Superior temporal gyrus (tissue), 1 donor: ENCODE measurements at regions not wholly inside any gene's neighbourhood (a gene's known extent, or its start where the extent isn't known, plus 50 kb on each side); places are given as distances from the start of the nearest gene placed in this dataset.
"Not testable (repeated sequence)": the region's sequence is repeated elsewhere in the genome, so short reads cannot be mapped to it uniquely, and the experiment has no call there.

Experiments used
- DNase-seq: peaks from one replicate; pipeline ENCODE4 v3.0.0-alpha.2; 2016; ENCODE audit errors: extremely low spot score

DNA sequence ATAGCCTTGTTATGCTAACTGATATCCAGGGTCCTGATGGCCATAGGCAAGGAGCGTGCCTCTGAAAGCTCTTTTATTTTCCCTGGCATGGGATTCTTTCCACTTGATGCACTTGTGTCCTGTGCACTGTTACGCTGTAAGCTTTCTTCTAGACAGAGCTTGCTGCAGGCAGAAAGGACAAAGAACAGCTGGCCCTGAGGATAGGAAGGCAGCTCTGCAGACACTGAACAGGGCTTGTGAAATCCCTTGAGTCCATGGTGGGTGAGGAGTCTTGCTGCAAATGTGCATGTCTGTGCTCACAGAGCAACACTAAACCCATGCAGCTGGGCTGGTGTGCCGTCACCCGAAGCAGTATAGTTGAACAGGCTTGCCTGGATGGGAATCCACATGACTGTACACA lies 126.6 kb downstream of the AKAP11 start:
- DNase-seq, result no peak

DNA sequence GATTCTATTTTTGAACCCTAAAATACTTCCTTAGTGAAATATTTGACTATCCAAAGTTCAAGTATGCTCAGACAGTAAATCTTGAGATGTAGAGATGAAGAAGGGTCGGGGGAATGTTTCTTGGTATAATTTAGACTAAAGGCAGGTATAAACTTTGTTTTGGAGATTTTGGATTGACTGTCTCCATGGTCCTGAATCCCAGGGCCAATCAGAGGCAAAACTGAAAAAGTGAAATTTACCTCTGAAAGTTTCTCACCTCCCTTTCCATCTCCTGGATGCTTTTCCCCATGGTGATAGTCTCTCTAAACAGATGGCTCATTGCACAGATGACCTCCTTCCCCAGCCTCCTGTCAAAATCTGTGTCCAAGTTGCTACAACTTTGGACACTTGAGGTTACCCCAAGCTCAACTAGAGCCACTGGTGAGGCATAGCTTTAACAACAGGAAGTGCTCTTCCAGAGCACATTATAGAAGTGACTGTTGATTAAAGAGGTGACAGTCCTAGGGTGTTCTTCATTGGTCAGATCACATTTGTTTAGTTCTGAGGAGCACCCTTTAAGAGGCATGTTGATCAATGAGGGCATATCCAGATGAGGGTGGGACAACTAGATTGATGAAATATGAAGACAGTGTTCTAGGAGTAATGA lies 128.4 kb downstream of the AKAP11 start:
- no peak for DNase-seq

DNA sequence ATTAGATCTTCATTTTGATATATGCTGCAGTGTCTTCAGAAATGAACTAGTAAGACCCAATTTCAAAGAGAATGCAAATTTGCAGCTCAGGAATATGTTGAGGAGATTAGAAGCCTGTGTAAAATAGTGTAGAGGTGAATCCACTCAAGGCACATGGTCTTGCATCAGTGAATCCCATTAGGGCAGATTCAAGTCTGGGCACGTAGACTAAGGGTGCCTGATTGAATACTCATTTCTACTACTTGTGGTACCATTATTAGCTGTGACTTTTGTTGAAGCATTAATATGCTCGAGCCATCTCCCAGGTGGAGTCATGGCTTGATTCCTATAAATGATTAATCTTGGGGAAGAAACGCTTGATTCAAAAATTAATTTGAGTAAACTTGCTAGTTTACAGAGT lies 129.4 kb downstream of the AKAP11 start:
- DNase-seq, result no peak

DNA sequence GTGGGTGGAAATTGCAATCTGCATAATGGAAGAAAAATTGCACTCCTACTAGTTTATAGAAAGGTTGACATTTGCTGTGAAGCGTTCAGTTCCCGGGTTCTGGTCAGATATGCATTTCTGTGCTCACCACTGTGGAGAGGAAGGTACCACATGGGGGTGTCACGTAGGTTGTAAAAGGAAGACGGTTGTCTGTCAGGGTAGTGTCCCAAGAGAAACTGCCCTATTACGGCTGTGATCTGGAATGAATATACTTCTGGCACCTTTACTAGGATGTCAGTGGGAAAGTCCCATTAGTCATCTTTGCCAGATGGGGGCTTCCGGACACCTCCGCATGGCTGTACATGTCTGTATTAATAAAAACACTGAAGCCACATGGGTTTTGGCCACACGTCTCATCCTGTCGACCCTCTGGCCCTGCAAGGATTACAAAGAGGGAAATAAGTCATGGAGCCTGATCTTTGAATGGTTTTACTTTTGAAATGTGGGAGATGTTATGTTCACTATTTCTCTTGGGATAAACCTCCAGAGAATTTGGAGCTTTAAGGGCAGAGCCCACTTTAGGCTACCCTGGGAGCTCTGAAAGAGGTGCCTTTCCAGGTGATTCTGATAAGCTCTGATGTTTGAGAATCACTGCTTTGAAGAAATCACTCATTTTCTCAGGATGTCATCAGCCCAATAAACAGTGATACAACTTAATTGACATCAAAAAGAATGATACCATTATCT lies 133.9 kb downstream of the AKAP11 start:
- no peak for DNase-seq

DNA sequence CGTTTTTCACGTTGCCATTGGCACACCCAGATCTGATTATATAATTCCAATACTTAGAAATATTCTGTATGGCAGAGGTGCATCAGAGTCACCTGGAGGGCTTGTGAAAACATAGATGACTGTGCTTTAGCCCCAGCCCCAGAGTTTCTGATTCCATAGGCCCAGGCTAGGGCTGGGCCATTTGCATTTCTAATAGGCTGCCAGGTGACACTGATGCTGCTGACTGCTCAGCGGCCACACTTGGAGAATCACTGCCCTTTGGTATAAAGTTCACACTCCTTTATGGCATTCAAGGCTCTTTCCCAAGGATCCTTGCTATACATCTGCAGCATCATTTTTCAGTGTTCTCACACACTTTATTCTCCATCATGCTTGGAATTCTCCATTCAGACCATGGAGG lies 137.1 kb downstream of the AKAP11 start:
- no peak for DNase-seq

DNA sequence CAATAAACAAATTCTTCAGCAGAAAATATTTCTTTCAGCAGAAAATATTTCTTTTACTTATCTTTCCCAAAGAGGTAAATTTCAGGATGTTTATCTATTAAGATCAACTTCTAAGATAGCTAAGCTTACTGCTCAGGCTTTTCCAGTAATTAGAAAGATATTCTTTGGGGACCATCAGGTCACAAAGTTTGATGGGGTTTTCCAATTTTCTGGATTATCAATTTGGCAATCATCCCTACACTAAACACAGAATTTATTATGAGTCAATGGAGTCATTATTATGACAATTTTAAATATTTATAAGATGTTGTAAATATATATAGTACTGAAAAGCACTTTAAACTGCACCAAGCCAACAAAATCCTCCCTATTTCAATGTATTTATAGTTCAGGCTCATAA lies 137.6 kb downstream of the AKAP11 start:
- no peak for DNase-seq

DNA sequence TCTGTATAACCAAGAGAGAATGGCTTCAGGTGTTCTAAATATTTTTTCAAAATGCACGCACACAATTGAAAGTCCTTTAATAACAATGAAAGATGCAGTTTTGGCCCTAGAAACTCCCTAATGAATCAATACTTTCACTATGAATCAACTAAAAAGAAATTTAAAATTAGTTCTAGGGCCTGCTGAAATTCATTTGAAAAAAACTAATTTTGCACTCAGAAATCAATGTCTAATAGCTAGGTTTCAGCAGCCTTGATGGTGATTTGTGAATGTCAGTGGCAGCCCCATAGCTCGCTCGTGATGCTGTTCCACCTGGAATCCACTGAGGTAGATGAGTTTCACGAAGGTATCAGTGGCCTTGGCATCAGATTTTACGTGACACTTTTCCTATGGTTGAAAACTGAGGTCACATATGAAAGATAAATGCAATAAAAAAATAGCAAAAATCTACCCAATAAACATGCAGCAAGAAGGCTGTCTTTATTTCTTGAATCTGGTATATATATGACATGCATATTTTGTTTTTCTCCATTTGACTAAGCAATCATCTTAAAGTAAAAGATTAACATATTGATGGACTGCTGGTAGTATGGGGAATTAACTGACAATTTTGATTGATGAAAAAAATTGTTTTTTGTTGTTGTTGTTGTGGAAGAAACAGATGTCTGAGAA lies 141.0 kb downstream of the AKAP11 start:
- DNase-seq, result no peak

DNA sequence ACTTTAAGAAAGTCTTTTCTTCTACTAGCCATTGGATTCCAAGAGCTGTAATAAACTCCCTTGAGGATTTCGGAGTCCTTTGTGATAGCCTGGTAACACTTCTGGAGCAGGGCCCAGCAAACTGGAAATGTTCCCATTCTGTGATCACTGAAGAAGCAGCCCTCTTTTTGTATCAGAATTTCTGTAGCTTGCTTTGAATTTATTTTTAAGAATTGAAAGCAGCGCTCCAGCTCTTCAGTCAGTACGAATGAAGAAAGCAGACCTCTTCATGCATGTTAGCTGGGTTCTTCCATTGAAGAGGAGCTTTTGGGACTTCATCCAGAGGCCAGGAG lies 141.5 kb downstream of the AKAP11 start:
- no peak for DNase-seq

DNA sequence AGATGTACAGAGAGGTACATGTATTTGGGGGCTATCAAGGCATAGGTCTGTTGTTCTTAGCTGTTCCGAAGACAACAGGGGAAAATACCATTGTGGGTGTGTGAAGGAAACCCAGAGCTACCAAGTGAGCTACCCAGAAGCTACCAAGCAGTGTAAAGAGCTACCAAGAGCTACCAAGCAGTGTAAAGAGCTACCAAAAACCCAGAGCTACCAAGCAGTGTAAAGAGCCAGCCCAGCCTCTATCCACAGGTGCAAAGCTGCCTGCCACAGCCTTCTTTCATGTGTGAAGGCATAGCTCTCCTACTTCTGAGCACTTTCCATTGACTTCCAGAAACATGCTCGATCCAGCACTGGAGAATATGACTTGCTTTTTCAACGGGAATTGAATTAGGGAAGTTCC lies 145.7 kb downstream of the AKAP11 start:
- DNase-seq, result no peak

DNA sequence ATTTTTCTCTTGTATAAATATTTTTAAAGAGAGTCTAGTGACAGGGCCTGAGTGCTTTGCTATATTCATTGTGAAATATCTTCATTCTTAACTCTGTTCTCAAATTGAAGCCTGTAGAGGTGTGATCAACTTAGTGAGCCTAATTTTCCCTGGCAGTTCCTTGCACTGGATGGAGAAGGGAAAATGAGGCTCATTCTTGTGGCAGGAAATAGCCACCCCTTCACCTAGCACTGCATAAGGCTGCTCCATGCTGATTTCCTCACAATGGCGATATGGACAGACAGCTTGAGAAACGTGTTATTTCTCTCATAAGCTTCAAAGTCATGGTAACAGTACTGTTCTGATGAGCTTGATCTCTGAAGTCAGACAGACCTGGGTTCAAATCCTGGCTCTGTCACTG lies 146.2 kb downstream of the AKAP11 start:
- no peak for DNase-seq

DNA sequence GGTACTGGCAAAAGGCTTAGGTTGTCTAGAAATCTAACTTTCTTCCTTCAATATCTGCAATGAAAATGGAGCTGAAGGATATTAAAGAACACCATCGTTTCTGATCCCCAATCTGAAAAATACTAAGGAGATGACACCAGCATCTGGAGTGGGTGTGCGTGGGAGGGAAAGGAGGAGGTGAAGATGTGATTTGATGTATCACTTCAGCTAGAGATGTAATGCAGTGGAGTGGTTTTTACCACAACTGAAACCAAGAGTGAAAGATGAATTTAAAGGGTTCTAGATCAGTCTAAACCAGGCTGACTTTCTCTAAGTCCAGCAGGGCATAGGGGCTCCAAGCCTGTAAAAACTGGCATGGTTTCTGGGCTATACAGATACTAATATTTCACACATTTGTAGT lies 148.4 kb downstream of the AKAP11 start:
- DNase-seq, result no peak

DNA sequence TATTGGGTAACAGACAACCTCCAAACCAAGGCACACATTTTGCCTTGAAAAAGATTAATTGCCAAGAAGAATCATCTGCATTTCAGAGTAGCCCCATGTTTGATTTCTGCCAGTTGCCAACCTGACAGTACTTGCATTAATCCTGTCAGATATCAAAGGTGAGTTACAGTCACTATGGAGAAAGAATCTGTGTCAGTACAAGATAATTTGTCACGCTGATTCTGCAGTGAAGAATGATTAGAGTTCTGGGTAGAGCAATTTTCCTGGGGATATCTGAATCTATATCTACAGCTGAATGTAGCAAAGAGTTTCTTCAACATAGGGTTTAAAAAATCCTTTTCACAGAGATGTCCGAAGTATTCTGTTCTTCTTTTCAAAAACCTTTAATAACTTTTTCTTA lies 150.7 kb downstream of the AKAP11 start:
- DNase-seq, result no peak

DNA sequence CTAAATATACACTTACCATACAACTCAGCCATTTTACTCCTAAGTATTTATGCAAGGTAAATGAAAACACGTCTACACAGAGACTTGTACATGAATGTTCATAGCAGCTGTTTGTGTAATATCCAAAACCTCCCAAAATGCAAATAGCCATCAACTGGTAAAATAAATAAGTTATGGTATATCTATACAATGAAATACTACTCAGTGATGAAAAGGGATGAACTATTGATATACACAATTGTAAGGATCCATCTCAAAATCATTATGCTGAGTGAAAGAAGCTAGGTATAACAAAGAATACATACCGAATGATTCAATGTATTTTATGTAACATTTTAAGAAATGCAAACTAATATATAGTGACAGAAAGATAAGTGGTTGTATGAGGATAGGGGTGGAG lies 149.8 kb upstream of the TNFSF11 start:
- no peak for DNase-seq

DNA sequence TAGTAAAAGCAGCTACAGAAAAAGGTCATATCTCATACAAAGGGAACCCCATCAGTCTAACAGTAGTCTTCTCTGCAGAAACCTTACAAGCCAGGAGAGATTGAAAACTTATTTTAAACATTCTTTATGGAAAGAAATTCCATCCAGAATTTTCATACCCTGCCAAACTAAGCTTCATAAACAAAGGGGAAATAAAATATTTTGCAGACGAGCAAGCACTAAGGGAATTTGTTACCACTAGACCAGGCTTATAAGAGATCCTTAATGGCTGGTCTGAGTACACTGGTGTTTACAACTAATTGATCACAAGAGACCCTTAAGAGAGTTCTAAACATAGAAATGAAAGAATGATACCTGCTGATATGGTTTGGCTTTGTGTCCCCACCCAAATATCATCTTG lies 128.6 kb upstream of the TNFSF11 start:
- DNase-seq, result no peak

DNA sequence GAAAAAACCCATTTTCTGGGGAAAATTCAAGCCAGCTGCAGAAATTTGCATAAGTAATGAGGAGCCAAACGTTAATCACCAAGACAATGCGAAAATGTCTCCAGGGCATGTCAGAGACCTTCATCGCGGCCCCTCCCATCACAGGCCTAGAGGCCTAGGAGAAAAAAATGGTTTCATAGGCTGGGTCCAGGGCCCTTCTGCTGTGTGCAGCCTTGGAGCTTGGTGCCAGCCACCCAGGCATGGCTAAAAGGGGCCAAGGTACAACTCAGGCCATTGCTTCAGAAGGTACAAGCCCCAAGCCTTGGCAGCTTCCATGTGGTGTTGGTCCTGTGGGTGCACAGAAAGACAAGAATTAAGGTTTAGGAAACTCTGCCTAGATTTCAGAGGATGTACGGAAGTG lies 127.4 kb upstream of the TNFSF11 start:
- DNase-seq, result not testable (repeated sequence)

DNA sequence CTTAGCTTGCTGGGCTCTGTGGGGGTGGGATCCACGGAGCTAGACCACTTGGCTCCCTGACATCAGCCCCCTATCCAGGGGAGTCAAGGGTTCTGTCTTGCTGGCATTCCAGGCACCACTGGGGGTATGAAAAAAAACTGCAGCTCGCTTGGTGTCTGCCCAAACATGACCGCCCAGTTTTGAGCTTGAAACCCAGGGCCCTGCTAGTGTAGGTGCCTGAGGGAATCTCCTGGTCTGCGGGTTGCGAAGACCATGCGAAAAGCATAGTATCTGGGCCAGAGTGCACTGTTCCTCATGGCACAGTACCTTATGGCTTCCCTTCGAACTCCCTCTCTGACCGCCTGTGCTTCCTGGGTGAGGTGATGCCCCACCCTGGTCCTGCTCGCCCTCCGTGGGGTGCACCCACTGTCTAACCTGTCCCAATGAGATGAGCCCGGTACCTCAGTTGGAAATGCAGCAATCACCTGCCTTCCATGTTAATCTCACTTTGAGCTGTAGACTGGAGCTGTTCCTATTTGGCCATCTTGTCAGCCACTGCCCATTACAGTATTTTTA lies 120.8 kb upstream of the TNFSF11 start:
- no peak for DNase-seq

DNA sequence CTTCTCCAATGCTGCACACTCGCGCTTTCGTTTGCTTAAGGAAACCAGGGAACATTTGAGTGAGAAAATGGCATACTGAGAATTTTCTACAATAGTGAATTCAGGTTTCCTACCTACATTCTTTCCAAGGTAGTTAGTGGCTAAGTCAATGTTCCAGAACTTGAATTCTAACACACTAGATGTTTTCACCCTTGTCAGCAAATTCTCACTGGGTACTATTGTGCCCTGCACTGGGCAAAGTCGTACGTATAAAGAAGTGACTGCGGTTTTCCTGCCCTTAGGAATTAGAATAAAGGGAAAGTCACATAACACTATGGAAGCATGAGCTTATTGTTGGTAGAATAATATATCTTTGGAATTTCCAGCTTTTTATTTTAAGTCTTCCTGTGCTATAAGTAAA lies 119.2 kb upstream of the TNFSF11 start:
- no peak for DNase-seq

DNA sequence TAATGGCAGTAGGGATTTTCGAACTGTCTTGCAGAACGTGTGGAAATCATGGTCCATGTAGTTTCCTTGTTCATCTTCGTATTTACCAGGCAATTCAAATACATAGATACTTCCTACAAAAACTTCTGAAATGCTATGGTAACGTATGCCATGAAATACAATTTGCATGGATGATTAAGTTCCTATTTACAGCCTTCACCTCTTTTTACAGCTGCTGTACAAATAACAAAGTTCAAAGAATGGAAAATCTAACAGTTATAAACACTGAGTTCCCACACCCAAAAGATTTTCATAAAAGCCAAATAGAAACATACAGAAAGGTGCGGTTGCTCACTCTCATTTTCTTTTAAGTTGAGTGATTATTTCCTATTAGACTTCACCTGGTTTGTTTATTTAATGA lies 115.8 kb upstream of the TNFSF11 start:
- no peak for DNase-seq

DNA sequence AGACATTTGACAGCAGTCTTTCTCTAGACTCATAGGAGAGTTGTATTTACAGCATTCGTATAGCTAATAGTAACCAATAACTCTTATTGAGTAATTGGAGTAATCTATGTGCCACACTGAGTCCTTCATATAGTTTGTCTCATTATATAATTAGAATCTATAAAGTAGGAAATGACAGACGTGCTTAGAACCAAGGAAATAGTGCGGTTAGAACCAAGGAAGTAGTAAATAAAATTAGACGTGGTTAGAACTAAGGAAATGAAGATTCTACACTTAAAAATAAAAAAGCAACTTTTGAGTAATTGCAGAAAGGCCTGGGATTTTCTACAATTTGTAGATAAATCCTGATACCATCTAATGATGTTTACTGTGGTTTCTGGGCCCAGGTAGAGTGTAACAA lies 107.8 kb upstream of the TNFSF11 start:
- DNase-seq, result no peak

DNA sequence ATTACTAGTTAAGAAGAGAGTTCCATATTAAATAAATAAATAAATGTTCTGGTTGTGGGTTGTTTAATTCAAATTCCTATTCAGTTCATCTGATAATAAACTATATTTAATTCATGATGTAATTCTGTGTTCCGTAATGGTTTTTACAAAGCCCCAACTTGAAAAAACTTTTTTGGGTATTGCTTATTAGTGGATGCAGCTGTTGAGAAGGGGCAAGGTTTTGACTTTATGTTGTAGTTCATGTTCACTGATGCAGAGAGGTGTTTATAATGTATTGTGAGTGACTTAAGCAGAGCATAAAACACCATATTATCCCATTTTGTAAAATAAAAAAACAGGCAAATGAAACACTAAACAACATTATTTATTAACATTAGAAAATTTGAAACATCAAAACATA lies 107.3 kb upstream of the TNFSF11 start:
- DNase-seq, result no peak

DNA sequence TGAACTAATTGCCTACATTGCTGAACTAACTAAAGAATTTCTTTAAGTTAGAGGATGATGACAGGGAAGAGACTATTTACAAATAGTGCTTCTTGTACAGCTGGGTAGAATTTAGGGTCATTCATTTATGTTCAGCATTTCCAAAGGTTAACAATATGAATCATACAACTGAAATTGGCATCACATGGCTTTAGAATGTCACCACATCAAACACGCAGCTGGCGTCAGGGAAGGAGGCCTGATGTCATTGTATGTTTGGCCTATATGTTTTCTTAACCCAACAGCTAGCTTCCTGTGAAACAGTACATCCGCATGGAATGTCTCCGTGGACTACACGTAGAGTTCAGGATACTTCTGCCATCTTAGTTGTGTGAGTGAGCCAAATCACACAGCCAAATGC lies 99.0 kb upstream of the TNFSF11 start:
- no peak for DNase-seq

DNA sequence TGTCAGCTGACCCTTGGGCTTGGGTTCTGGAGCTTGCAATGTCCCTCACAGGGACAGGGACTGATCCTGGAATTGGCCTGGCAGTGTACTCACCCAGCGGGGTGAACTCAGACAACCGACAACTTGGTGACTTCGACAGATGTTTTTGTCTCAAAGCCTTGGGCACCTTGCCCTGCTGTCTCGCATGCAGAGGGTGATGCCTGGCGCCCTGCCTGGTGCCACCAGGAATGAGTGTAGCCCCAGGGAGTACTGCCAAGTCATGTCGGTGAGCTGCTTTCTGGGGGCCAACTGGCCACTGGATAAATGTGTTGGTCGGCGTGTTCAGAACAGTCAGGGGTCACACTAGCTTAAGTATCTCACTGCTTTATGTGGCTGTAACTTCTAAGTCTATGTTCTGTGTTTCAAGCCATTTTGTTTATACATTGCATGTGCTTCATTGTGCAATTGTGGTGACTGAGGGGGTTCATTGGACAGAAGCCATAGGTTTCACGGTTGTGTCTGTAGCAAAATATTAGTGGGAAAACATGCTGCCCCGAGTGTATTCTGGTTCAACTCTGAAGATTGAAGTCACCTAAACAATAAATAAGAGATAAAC lies 96.3 kb upstream of the TNFSF11 start:
- DNase-seq, result no peak
